ENCODE measurements at regions not wholly inside any gene's neighbourhood (a gene's known extent, or its start where the extent isn't known, plus 50 kb on each side); places are given as distances from the start of the nearest gene placed in this dataset.

- no peak for DNase-seq
Observed at GRCh38 chr15:69996321-69997160, 101.2 kb downstream of the TLE3 start.

- no peak for DNase-seq
Observed at GRCh38 chr15:69997161-69997485, 100.6 kb downstream of the TLE3 start.

All from HCEC 1CT (cell line).